GM10266 (cell line): ENCODE measurements at regions not wholly inside any gene's neighbourhood (a gene's known extent, or its start where the extent isn't known, plus 50 kb on each side); places are given as distances from the start of the nearest gene placed in this dataset.

Source experiments
- DNase-seq: peaks from one replicate; pipeline ENCODE4 v3.0.0; 2012; ENCODE audit errors: extremely low spot score
- TF ChIP-seq, protein P1 (sequence below): IDR thresholded peaks from 2 replicates; pipeline ENCODE4 v1.5.1; 2012; ENCODE audit warnings: mild to moderate bottlenecking, low read depth; ENCODE audit not compliant: control insufficient read depth, insufficient read depth; ENCODE audit errors: missing control alignments

DNA sequence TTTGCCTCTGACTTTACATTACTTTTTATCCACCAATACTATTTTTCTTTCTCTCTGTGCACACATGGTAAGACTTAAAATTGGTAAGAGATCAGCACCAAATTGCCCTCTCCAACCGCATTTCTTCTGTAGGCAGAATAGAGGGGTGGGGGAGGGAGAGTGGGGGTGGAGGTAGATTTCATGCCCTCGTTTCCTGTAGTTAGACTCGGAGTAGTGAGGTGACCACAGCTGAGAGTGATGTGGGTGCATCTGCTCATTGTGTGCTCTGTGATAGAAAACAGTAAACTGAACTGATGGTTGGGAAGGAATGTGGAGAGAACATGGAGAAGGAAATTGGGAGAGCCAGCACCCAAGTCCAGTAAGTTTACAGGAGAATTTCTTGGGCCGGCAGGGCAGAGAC, 498.3 kb downstream of the IRX1 start:
- TF ChIP-seq, protein P1, sequence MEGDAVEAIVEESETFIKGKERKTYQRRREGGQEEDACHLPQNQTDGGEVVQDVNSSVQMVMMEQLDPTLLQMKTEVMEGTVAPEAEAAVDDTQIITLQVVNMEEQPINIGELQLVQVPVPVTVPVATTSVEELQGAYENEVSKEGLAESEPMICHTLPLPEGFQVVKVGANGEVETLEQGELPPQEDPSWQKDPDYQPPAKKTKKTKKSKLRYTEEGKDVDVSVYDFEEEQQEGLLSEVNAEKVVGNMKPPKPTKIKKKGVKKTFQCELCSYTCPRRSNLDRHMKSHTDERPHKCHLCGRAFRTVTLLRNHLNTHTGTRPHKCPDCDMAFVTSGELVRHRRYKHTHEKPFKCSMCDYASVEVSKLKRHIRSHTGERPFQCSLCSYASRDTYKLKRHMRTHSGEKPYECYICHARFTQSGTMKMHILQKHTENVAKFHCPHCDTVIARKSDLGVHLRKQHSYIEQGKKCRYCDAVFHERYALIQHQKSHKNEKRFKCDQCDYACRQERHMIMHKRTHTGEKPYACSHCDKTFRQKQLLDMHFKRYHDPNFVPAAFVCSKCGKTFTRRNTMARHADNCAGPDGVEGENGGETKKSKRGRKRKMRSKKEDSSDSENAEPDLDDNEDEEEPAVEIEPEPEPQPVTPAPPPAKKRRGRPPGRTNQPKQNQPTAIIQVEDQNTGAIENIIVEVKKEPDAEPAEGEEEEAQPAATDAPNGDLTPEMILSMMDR: no peak
- no peak for DNase-seq

DNA sequence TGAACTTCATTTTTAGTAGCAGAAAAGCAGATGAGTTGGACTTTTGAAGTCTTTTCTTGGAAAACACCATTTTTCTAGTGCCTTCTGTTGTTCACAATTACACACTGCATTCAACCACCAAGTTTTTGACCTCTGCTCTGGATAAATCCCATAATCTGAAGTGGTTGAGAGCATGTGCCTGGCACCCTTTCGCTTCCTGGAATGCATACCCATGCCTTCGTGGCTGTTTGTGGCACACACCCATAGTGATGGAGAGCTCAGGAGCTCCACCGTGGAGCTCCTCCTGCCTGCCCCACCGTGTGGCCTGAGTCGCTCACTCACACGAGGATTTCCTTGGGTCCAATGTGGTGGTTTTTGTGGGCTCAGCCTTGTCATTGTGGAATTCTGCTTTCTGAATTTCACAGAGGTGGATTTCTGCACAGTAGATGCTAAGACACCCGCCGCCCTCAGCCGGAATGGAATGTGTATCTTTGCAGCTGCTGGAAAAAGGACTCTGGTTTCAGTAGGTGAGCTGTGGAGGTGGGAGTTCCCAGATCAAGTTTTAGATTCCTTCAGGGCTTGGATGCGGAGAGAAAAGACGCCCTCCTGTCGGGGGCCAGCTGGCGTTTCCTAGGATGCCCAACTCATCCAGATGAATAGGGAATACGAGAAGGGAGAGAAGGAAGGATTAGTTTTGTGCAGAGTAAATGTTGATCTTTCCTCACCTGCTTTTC, 500.4 kb downstream of the IRX1 start:
- DNase-seq: no peak
- TF ChIP-seq, protein P1: no peak

DNA sequence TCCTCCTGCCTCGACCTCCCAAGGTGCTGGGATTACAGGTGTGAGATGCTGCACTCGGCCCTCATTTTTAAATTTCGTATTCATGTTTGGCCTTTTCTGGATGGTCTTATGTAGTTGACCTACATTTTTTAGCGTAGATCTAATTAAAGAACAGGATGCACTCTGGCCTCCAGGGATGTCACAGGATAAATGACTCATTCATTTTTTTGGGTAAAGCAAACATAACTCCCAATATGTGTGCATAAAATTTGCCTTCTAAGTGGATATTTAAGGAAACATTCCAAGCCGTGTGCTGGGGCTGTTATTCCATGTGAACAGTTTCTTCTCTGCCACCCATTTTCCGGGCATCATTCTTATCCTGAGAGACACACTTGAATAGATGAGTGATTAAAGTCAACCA, 501.6 kb downstream of the IRX1 start:
- TF ChIP-seq, protein P1: no peak
- no peak for DNase-seq

DNA sequence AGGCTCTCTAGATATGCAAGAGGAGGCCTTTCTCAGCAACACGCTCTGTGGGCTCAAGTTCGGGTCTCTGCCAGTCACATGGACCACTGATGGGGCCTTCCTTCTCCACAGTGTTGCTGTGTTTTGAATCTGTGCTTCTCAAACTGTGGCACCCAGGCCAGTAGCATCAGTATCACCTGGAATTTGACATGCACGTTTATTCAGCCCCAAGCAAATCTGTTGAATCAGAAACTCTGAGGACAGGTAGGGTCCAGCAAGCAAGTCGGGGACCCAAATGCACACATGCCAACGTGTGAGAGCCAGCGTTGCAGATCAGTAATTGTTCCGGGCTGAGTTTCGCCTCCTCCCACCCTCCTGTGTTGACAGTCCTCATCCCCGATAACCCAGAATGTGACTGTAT, 502.6 kb downstream of the IRX1 start:
- DNase-seq: no peak
- TF ChIP-seq, protein P1: no peak

- TF ChIP-seq, protein P1: no peak
- no peak for DNase-seq
Measured at GRCh38 chr5:4099386-4099785, 503.8 kb downstream of the IRX1 start.

DNA sequence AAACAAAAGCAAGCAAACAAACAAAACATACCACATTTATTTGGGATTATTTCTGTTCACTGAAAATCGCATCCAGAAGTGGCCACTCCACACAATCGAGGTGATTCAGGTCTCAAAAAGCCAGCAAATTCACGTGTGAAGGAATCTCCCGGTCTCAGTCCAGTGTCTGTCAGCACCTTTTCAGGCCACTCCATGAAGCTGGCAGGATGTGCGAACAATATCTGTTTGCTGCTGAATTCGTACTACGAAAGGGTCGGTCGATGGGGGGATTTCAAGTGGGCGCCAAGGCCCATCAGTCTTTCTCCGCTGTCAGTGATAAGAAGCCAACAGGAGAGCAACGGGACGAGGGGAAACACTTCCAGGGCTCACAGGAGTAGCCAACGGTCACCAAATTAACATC, 505.1 kb downstream of the IRX1 start:
- TF ChIP-seq, protein P1: no peak
- no peak for DNase-seq

GRCh38 chr5:4101189-4101588, 505.6 kb downstream of the IRX1 start:
- DNase-seq: no peak

More at GRCh38 chr5:4101189-4101588, 505.6 kb downstream of the IRX1 start:
- TF ChIP-seq, protein P1: no peak
